ENCODE measurements at regions not wholly inside any gene's neighbourhood (a gene's known extent, or its start where the extent isn't known, plus 50 kb on each side); places are given as distances from the start of the nearest gene placed in this dataset.
"Not testable (repeated sequence)": the region's sequence is repeated elsewhere in the genome, so short reads cannot be mapped to it uniquely, and the experiment has no call there.

DNA sequence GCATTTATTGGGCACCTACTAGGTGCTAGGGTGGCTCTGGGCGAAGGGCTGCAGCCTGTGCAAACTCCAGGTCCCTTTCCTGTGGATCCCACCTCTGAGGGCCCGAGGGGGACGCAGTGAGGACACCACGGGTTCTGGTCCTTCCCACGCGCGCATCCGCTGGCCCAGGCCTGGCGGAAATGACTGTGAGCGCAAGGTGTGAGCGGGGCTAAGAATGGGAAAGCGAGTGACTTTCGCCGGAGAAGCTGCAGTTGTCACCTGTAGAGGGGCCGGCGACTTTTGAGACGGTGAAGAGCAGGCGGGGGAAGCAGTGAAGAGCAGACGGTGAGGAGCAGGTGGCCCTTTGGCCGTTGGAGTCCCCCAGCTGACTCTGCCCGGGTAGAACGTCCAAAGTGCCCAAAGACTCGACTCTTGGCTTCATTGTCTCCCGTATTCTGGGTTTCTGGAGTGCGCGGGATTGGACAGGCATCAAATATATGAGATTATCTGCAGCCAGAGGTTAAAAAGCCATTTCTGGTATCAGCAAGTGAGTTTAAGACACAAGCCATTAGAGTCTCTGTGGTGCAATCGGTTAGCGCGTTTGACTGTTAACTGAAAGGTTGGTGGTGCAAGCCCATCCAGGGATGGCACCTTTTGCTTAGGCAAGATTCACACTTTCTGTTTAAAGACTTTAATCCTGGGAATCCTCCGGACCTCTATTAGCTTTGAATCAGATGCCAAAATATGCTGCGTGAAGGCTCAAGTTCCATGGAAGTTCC is 55.4 kb downstream of the PPIAL4C start:
- TF ChIP-seq EZH2phosphoT487 (IDR thresholded peaks at IDR 0.05; ENCODE audit: insufficient read depth, low read depth); EZH2 (IDR thresholded peaks at IDR 0.05; ENCODE audit: insufficient read depth, poor library complexity, severe bottlenecking): not testable (repeated sequence)

Data from GM23248 (cell line).